ENCODE measurements at regions not wholly inside any gene's neighbourhood (a gene's known extent, or its start where the extent isn't known, plus 50 kb on each side); places are given as distances from the start of the nearest gene placed in this dataset.

- TF ChIP-seq REST (IDR thresholded peaks at IDR 0.05; ENCODE audit: low read depth), result no peak
- no peak for TF ChIP-seq YY1 (IDR thresholded peaks at IDR 0.05; ENCODE audit: low read depth)
- TF ChIP-seq CEBPB (IDR thresholded peaks at IDR 0.05), result no peak
- no peak for TF ChIP-seq CREB1 (IDR thresholded peaks at IDR 0.05; ENCODE audit: low read depth)
- TF ChIP-seq FOXM1 (IDR thresholded peaks at IDR 0.05; ENCODE audit: borderline replicate concordance, low read depth), result no peak
- no peak for TF ChIP-seq RAD21 (IDR thresholded peaks at IDR 0.05; ENCODE audit: low read depth)
- no peak for TF ChIP-seq TCF12 (IDR thresholded peaks at IDR 0.05; ENCODE audit: low read depth)
- no peak for TF ChIP-seq TAF1 (IDR thresholded peaks at IDR 0.05; ENCODE audit: low read depth)
- no peak for TF ChIP-seq MAX (IDR thresholded peaks at IDR 0.05)
- no peak for TF ChIP-seq EP300 (IDR thresholded peaks at IDR 0.05; ENCODE audit: borderline replicate concordance)
Observed at GRCh38 chr12:100743060-100743459, 51.5 kb upstream of the ANO4 start.
